HG03439 (cell line): ENCODE measurements at regions not wholly inside any gene's neighbourhood (a gene's known extent, or its start where the extent isn't known, plus 50 kb on each side); places are given as distances from the start of the nearest gene placed in this dataset.
"Not testable (repeated sequence)": the region's sequence is repeated elsewhere in the genome, so short reads cannot be mapped to it uniquely, and the experiment has no call there.

Source experiments
- ATAC-seq: cut with Tn5 transposase; IDR thresholded peaks from one replicate; pipeline ENCODE4 v1.9.1; 2021; ENCODE audit warnings: mild to moderate bottlenecking, moderate library complexity; ENCODE audit not compliant: unreplicated experiment

DNA sequence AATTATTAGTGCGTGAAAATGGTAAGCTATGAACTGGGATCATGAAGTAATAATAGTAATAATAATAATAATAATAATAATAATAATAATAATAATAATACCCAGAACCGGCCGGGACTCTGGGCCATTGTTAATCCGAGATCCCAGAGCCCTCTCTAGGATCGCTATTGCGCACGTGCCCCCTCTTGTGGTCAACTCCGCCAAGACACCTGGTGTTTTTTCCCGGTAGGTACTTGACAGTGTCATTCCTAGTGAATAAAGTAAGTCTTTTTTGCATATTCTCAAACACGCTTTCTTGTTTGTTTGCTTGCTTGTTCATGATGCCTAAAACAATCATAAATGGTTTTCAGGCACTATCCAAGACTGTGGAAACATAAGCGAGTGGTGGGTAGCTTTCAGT, 513.7 kb downstream of the RPIA start:
- ATAC-seq, result not testable (repeated sequence)

DNA sequence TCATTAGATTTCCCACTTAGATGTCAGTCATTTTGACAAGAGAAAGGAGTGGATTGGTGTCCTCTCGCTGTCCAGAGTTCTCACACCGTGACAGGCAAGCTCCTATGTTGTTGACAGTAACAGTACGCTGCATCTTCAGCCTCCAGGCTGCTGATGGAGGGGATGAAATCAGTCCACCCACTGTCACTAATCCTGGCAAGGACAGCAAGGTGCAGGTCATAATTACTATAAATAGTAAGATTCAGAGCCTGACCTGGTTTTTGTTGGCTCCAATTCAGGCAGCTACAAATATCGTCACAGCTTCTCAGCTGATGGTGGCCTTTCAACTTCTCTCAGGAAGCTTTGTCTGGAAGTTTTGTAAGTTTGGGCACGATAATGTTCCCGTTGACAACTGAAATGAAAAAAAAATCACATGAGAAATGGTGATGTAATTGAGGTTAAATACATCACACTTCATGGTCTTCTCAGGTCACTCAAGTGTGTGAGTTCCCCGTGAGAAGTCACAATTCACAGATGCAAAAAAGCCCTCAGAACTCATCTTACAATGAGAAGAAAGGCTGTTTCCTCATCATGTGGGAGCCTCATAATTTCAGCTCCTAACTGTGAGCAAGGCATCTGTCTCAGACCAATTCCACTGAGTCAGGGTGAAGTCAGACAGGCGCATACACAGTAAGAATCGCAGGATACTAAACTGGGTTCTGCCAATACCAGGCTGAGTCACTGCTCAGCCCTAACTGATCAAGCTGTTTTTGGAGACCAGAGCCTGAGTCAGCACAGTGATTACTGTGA, 516.9 kb downstream of the RPIA start:
- not testable (repeated sequence) for ATAC-seq

DNA sequence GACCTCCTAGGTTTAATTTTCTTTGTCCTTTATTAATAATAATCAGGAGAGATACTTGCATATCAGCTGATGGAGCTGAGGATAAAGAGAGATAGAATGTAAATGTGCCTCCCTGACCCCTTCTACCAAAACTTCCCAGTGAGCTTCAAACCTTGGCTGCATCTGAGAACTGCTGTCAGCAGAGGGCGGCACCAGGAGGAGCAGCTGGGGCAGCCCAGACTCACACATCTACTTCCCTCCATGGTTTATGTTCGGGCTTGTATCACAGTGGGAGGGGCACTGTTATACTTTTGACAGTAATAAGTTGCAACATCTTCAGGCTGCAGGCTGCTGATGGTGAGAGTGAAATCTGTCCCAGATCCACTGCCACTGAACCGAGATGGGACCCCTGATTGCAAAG, 521.7 kb downstream of the RPIA start:
- ATAC-seq, result peak; percentile 54

DNA sequence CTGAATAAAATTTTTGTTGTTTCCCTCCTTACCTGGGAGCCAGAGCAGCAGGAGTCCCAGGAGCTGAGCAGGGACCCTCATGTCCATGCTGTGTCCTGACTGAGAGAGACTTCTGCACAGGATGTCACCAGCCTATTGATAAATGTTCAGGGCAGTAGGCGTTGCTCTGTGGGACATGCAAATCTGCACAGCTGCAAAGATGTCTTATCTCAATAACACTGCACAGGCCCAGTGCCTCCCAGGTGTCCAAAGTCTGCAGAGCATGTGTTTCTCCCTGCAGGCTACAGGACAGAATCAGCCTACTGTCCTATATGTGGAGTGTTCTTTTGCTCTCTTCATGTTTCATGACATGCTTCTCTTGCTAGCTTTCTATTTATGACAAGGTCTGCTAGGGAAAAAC, 522.3 kb downstream of the RPIA start:
- ATAC-seq, result not testable (repeated sequence)

DNA sequence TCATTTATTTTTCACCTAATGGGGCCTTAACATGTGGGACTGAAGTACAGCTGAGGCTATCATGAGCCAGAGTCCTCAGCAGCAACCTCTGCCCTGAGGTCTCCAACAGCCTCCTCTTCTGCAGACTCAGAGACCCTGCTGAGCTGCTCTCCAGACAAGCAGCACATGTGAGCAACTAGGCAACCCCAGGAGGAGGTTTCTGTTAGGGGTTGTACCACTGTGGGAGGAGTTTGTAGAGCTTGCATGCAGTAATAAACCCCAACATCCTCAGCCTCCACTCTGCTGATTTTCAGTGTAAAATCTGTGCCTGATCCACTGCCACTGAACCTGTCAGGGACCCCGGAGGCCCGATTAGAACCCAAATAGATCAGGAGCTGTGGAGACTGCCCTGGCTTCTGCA, 530.0 kb downstream of the RPIA start:
- ATAC-seq, result not testable (repeated sequence)

DNA sequence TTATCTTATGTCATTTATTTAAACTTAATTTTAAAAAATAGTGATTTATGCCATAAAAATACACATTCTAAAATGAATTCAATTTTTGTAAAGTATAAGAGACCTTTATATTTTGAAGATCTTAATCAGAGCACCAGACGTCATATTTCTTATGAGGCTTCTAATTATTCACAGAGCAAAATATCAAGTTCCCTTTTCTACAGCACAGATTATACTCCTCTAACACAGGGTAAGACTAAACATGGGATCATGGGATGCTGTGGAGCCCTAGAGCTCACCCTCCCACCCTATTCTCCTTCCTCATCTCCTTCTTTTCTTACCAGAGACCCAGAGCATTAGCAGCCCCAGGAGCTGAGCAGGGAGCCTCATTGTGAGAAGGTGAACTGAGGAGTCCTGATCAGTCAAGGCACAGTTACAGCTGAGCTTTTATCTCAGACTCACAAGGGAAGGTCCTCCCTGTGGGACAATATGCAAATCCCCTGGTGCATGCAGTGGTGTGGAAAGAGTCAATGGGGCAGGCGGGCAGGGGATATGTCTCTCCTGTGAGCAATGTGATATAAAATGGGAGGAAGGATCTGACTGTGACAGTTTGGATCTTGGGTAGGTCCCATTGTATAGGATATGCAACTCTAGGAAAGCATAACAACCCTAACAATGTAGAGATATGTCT, 530.7 kb downstream of the RPIA start:
- ATAC-seq, result not testable (repeated sequence)

DNA sequence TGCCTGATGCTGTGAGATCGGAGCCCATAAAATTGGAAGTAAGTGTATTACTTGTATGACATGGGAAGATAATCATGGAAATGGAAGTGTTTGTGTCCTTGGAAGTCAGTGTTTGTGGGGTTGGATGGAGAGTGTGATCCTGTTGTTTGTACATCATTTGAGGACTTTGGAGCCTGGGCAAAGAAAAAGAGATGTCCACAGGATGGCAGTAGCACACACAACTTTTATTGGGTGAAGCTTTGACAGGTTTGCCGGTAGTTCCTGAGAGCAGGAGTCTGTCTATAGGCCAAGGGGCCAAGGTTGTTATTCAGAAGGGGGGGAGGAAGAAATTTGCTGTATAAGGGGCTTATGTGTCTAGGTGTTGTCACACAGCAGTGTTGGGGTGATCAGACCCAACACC, 533.3 kb downstream of the RPIA start:
- not testable (repeated sequence) for ATAC-seq

DNA sequence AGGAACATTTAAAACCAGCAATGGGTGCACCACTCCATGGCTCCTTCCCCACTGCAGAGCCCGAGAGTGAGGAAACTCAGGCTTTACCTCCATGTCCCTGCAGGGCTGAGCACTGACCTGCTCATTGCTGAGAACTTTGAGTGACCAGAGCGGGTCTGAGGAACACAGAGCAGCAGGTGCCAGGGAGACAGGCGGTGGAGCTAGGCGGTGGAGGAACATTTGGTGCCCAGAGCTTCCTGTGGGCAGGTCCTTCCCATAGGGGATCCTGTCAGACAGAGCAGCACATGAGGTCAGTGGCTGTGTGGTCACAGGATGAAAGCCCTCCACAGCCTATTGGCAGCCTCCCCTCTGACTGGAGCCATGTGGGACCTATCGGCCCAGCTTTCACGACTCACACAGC, 538.5 kb downstream of the RPIA start:
- ATAC-seq, result not testable (repeated sequence)

DNA sequence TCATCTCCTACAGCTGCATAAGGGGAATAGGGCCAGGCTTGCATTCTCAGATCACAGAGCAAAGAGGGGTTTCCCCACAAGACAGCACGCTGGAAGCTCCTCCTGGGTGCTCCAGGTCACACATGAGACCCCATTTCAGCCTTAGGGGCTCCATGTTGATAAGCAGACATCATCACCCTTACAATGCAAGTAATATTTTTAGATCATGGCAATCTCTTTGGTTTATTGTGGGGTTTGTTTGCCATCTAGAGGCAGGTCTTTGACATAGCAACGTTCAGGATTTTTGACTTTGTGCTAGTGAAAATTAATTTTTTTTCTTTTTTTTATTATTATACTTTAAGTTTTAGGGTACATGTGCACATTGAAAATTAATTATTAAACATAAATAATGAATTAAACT, 539.8 kb downstream of the RPIA start:
- ATAC-seq, result not testable (repeated sequence)

DNA sequence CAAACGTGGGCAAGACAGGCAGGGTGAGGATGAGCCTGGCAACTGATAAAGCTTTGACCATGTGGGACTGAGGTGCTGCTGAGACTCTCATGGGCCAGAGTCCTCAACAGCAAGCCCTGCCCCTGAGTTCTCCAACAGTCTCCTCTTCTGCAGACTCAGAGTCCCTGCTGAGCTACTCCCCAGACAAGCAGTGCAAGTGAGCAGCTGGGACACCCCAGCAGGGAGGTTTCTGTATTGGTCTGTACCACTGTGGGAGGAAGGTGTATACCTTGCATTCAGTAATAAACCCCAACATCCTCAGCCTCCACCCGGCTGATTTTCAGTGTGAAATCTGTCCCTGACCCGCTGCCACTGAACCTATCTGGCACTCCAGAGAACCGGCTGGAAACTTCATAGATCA, 542.5 kb downstream of the RPIA start:
- ATAC-seq, result not testable (repeated sequence)

DNA sequence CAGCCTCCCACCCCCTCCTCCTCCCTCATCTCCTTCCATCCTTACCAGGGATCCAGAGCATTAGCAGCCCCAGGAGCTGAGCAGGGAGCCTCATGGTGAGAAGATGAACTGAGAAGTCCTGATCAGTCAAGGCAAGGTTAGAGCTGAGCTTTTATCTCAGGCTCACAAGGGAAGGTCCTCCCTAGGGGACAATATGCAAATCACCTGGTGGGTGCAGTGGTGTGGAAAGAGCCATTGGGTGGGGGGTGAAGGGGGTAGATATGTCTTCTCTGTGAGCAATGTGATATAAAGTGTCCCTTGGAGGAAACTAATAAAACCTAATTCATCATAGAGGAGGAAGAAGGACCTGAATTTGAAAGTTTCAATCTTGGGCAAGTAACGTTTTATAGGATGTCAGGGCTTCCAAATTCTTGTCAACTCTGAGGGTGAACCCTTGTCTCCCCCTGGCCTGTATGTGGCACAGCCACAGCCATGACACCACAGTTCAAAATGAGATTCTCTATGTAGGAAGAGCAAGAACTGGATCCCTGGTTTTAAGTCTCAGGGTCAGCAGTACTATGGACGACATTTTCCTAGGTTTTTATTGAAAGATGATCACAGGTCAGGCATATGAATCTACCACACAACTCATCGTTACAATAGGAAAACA, 543.5 kb downstream of the RPIA start:
- not testable (repeated sequence) for ATAC-seq

DNA sequence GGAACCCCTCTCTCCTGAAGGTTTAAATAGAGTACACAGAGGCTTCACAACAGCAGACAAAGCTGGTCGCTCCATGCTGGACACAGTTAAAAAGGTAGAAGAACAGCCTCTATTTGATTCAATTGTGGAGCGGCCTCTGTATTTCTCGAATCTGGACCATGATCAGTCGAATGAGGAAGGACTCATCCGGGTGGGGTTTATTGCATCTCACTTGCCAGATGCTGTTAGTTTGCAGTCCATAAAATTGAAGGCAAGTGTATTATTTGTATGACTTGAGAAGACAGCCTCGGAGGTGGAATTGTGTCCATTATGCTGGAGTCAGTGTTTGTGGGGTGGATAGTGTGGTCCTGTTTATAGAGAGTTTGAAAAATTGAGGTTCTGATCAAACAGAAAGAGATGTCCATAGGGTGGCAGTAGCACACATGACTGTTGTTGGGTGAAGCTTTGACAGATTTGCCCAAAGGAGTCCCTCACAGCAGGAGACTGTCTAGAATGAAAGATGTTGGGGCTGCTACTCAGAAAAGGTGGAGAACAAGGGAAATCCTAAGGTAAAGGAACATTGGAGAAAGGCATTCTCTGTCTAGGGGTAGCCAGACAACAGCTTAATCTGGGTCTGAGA, 545.5 kb downstream of the RPIA start:
- not testable (repeated sequence) for ATAC-seq

DNA sequence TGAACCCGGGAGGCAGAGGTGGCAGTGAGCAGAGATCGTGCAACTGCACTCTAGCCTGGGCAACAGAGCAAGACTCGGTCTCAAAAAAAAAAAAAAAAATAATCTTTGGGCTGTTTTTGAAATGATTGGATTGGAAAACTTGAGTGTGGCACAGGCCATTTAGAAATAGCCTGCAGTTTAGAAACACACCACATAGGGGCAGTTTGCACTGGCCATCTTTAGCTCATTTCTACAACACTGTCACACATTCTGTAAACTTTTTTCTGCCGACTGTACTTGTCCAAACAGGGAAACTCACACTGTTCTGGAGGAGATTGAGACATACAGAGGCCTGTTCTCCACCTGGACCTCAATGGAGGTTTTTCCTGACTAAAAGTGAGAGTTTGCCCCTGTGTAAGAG, 546.3 kb downstream of the RPIA start:
- not testable (repeated sequence) for ATAC-seq

DNA sequence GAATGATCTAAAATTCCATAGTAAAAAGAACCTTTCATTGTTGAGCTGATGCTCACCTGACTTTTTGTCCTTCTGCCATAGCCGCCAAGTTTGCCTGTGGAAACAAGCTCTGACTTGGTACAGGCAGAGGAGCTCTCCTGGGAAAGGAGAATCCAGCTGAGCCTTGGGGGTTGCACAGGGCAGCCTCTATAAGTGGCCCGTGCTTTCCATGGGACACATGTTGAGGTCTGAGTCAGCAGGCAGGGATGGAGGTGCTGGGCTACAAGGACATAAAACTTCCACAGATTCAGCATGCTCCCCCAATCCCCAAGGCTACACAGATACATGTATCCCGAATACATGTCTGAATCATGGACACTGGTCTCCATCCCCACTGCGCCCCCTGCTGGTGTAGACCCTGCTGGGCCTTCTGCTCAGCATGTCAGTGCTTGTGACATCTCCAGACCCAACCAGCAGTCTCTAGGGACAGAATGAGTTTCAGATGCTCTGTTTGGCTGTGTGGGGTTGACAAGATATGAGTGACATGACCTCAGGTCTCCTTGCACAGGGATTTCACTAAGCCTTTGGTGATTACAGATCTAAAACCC, 551.7 kb downstream of the RPIA start:
- ATAC-seq, result peak; percentile 98

DNA sequence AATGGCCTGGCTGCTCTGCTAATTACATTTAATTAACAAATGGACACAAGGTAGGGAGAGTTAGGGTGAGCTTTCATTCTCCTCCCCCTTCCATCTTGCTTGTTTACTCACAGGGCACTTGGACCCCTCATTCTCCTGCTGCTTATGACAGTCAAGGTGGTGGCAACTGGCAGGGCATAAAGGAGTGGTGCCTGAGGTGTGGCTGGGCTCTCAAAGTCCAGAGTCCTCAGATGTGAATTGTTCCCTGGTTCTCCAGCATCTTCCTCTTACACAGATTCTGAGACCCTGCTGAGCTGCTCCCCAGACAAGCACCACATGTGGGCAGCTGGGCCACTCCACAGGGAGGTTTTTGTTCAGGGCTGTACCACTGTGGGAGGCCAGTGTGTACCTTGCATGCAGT, 552.9 kb downstream of the RPIA start:
- ATAC-seq, result not testable (repeated sequence)

DNA sequence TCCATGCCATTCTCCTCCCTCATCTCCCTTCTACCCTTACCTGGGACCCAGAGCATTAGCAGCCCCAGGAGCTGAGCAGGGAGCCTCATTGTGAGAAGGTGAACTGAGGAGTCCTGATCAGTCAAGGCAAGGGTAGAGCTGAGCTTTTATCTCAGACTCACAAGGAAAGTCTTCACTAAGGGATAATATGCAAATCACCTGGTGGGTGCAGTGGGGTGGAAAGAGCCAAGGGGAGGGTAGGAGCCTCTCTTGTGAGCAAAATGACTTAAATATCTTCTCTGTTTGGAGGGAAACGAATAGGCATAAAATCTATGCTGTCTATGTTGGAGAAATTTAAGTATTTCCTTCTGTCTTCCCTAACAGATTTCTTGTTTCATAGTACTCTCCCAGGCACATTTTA, 554.0 kb downstream of the RPIA start:
- ATAC-seq, result not testable (repeated sequence)

DNA sequence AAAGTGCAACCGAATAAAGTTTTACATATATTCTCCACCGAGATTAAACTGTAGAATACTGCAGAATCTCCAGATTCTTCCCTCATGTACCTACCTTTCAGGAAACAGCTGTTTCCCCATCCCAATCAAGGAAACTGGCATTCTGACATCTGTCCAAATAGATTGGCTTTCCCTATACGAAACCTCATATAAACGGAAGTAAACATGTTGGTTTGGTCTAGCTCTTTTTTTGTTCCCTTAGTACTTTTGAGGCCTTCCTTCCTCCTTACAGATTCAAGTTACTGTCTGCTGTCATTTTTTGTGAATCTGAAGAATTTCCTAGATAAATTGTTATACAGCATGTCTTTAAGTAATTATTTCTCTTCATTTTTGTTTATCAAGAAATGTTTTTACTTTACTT, 554.6 kb downstream of the RPIA start:
- not testable (repeated sequence) for ATAC-seq

DNA sequence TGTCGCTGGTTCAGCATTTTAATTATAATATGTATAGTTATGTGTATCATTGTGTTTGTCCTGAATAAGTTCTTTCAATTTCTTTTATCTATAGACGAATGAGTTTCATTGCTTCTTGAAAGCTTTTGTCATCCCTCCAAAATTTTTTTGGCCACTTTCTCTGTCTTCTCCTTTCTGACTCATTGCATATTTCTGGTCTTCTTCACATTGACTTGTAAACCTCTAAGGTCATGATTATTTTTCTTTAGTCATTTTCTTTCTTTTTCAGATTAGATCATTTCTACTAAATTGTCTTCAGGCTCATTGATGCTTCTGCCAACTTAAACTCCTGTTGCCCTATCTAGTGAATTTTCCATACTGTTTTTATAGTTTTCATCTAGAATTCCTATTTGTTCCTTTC, 555.1 kb downstream of the RPIA start:
- ATAC-seq, result not testable (repeated sequence)

DNA sequence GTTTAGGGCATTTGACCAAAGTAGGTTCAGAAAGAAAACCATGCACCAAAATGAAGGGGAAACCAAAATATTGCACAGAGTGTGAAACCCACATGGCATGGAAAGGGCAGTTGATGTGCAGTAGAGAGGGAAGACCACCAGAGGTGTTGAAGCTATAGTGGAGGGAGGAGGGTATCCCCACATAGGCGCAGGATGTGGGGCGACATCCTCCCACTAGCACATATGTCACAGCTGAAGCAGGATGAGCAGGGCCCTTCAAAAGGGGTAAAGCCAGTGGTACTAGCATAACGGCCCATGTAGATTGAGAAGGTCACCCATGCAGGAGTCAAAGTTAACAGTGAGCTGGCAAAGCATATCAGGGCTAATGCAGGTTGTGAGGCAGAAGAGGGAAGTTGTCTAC, 563.5 kb downstream of the RPIA start:
- not testable (repeated sequence) for ATAC-seq

DNA sequence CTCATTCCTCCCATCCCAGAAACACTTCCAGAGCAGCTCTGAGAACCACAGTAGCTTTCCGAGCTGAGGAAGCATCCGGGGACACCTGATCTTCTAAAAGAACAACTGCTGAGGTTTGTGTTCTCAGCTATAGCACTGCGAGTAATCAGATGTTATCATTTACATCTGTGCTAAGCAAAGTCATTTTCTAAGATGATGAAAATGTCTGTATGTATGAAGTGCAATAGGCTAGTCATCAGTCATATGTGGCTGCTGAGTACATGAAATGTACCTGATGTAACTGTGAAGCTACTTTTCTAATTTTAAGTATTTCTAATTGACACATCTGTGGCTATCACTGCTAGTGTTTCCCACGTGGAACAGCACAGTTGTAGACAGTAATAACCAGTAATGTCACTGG, 582.0 kb downstream of the RPIA start:
- not testable (repeated sequence) for ATAC-seq

DNA sequence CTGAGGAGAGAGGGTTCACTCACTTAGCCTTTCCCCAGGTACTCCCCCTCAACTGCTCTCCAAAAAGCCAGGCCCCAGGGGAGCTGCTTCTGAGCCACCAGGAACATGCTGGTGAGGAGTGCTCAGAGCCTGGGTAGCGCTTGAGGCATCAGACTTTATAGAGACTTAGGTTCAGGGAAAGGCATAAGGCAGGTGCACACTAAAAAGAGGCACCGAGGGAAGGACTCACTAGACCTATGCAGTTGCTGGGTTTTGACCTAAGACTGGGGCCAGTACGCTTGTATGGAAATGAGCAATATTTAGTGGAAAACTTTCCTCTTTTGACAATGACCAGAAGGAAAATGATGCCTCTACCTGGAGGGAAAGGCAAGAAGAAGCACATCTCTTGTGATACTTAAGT, 589.1 kb downstream of the RPIA start:
- ATAC-seq, result not testable (repeated sequence)
